ENCODE measurements at regions not wholly inside any gene's neighbourhood (a gene's known extent, or its start where the extent isn't known, plus 50 kb on each side); places are given as distances from the start of the nearest gene placed in this dataset.

DNA sequence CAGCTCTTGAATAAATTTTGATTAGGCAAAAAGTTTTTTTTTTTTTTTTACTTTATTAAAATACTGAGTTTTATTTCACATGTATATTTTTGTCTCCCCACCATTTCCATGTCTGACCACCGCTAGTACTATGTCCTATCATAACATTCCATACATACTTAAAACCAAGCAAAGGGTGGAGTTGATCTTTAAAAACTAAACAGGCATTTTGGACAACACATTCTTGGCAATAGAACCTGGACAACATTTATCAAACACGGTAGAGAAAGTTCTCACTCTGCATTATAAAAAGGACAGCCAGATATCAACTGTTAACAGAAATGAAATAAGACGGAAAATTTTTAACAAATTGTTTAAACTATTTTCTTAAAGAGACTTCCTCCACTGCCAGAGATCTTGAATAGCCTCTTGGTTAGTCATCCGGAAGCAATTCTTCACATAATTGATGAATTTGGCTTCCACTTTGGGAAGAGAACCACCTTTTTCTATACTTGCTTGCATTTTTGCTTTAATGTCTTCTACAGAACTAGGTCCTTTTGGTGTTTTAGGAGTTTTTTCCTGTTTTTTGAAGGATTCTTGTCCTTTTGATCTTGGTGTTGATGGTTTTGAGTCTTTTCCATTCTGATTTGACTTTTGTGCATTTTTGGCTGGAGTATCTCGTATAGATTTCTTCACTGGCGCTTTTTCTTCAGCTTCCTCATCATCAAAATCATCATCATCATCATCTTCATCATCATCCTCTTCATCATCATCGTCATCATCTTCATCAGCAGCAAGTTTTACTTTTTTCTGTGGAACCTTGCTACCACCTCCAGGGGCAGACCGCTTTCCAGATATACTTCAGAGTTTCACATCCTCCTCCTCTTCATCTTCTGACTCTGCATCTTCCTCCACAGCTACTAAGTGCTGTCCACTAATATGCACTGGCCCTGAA is 58.7 kb downstream of the POU5F2 start:
- peak; percentile 71 for DNase-seq (ENCODE audit: low read depth)

DNA sequence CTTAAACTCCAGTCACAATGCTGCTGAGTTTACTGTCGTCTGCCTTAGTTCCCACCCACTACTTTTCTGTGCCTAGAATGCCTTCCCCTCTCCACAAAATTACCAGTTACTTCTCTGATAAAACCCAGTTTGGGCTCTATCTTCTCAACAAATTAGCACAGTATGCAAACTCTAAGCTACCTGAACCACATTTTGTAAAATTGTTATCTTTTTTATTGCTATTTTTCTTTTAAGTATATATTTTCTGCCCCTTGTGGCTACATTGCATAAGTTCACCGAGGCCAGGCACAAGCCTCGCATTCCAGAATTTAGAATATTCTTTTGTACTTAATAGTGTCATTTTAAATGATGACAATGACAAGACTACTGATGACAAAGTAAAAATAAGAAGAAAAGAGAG is 60.0 kb downstream of the POU5F2 start:
- DNase-seq (ENCODE audit: low read depth): no peak

DNA sequence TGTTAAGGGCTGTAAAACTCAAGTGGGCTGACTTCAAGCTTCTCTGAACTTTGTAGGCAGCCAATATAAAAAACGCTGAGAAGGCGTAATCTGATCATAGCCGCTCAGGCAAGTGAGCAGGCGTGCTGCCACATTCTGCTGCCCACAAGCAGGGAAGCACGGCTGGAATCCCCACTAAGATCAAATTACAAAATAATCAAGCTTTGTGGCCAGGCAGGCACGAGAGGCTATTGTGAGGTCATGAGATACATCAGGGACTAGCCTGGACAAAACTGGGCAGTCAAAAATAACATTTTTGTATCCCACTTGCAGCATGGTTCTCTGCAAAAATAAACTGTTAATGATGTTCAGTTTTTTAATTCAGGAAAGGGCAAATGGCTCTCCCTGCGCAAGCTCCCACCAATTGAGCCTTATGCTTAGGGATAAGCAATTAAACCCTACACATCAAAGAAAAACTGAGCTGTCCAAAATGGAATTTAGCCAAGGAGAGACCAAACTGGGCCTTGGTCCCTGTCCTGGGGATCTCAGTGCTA is 64.0 kb downstream of the POU5F2 start:
- DNase-seq (ENCODE audit: low read depth): peak; percentile 97

DNA sequence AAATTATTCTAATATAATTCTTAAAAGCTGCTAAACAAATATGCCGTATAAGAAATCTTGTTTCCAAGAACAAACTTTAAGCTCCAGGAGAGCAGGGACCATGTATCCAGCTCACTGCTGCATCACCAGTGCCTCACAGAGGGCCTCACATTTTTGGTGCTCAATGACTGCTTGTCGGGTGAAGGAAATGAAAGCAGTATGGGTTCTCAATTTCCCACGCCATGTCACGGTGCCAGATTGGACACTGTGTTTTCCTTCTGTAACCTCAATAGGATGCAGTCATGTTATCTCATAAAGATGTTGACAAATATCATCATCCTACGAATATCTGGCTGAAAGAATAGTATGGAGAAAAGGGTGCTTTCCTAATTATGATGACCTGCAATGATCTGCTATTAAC is 64.7 kb downstream of the POU5F2 start:
- DNase-seq (ENCODE audit: low read depth): peak; percentile 13

DNA sequence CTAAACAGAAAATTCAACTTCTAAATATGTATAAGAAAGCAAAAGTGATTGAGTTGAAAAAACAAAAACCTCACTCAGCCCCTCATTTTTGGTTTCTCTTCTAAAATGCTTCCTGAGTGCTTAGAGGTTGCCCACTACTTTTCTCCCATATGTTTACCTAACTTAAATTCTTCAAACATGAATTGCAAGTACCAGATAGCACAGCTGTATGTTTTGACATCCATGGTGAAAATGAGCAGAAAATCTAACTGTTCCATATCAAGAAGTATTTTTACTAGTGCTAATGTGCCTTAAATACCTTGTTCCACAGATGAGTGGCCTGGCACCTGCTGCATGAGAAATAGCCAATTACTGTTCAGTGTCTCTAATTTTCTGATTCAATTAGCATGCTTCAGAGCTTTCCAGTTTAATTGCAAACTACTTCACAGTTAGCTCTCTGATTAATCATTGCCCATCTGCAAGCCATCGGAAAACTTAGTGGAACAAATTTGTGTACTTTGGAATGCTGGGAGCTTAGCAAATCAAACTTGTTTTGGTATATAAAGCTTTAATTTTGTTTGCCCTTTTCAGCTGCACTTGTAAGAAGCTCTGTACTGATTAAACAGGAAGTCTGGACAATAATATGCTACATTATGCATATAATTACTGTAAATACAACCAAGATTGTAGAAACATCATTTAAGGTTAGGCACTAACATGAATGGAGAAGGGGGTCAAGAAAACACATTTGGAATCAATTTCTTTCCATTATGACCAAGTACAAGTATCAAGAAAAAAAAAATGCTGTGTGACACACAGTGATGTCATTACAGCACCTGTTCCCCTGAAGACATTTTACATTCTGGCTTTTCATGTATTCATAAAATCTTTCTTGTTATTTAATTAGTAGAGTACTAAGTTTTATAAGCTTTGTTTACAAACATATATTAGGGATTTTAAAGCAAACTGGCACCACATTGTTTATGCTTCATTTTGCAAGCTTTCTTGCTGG is 65.6 kb downstream of the POU5F2 start:
- DNase-seq (ENCODE audit: low read depth): no peak

DNA sequence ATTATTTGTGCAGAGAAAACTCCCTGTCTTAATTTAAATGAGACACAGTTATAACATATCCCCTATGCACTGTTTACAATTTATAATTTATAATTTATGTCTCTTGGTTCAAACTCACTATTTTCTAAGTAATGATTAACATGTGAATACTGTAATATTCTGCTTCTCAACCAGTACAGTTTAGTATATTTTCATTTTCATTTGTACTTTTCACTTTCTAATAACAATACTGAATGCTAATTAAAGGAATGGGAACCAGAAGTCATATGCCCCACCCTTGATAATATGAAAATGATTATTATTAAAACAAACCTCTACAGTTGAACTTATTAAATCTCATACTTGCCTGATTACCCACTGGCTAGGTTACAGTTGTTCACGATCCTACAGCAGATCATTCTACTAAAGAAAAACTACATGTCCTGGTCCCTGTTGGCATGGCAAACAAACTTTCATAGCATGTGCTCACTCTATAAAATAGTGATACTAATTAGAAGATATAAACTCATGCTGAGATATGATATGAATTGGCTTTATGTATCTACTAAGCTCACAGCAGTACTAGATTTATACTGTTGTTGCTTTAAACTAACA is 66.4 kb downstream of the POU5F2 start:
- no peak for DNase-seq (ENCODE audit: low read depth)

DNA sequence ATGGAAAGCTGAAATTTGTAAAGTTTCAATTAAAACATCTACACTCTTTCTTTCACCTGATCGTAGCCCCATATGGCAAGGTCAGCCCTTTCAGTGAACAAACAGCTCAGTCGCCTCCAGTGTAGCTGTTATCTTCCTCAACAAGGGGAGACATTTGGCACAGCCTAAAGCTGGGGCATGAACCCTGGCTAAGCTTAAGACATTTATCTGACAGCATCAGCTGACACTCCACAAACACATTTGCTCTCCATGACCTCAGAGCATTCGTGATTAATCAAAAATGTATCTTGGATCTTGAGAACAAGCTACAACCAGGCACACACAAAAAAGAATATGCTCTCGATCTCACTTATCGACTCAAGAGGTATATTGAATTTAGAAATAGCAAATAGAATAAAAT is 67.3 kb downstream of the POU5F2 start:
- DNase-seq (ENCODE audit: low read depth): no peak

DNA sequence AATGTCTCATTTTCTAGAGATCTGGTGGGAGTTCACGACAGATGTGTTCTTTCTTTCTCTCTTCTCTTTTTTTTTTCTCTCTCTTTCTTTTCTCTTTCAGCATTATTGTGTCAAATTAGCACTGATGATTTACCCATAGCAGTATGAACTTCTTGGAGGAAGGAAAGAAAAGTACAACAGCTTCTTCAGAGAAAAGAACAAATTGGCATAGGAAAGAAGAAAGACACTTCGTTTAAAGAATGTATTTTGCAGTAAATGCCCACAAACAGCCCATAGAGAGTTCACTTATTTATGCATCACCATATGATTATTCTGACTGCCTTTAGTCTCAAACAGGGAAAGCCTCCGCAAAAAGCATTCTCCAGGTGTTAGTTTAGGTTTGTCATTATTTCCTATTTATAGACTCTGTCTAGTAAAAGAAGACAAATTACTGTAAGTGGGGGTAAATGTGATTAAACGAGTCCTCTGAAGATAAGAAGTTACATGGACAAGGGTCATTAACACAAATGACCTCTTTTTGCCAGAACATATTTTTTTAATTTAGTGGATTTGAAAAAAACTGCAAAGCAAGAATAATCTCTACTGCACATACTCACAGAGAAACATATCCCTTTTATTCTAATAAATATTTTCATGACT is 68.0 kb downstream of the POU5F2 start:
- DNase-seq (ENCODE audit: low read depth): no peak

DNA sequence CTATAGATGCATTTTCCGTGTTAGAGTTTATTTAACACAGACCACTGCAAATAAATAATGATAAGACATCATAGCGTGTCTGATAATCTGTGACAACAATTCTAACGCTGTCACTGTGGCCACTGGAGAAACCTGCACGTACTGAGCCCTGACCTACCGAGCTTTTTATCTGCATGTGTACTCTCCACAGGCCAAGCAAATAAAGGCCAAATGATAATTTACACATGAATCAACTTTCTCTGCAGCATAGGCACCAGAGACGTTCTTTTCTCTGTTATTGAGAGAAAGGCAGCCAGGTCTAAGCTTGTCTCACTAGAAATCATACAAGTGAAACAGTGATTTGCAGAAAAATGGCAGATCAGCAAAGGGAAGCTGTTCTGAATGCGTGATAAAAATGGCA is 75.8 kb downstream of the POU5F2 start:
- DNase-seq (ENCODE audit: low read depth): no peak

DNA sequence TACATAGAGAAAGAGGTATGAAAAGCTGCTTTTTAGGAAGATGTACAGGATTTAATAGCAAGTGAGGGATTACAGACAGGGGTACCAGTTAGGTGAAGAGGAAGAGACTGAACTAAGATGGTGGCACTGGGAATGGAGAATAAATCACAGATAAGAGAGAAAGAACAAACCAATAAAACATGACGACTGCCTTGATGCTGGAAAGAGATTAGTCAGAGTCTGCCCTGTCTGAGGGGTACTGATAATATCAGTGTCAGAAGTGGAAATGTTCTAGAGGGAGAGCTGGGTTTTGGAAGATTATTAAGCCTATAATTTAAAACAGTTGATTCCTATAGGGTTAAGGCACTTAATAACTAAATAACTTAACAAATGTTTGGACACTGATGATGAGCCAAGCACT is 77.7 kb downstream of the NR2F1 start:
- no peak for DNase-seq (ENCODE audit: low read depth)

DNA sequence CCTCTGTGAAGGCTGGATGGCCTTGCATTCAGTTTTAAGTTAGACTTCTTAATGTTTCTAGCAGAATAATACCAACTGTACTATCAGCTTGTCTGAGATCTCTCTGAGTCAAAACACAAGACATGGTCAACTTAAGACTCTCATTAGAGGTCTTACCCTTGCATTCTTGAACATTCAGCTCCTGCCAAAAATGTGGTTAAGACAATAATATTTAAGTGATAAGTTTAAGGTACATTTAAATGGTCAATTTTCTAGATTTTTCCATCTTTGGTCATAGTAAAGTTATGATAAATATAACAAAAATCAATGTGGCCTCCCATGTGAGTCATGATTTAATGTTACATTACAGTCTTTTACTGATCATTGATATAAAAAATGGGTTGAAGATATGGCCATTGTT is 75.0 kb downstream of the NR2F1 start:
- peak; percentile 31 for DNase-seq (ENCODE audit: low read depth)

DNA sequence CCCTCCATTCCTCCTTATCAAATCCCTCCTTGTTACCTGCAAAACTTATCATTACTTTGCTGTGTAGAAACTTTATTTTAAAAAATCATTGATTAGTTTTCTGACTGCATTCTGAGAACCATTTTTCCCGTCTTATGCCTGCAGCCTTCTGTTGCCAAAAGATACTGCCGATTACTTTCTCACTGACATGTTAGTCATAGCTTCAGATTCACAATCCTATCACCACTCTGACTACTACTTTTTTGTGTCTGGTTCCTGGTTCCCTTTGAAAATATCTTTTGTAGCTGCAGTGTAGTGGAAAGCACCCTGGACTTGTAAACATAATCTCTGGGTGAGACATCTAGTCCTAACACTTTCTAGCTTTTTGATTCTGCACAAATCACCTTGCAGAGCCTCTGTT is 71.7 kb downstream of the NR2F1 start:
- no peak for DNase-seq (ENCODE audit: low read depth)

DNA sequence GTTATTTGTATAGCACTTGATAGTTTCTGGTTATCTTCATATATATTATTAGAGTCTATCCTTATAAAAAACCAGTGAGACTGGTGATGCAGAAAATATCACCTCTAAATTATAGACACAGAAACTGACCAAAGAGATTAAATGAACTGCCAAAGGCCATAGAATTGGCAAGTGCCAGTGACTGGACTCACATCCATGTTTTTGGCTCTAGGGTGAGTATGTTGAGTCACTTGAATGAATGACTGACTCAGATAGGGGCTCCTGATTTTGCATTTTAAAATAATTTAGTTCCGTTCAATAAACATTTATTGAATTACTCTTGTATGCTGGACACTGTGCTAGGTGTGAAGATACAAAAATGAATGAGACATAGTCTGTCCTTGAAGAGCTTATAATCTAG is 70.7 kb downstream of the NR2F1 start:
- DNase-seq (ENCODE audit: low read depth): no peak

DNA sequence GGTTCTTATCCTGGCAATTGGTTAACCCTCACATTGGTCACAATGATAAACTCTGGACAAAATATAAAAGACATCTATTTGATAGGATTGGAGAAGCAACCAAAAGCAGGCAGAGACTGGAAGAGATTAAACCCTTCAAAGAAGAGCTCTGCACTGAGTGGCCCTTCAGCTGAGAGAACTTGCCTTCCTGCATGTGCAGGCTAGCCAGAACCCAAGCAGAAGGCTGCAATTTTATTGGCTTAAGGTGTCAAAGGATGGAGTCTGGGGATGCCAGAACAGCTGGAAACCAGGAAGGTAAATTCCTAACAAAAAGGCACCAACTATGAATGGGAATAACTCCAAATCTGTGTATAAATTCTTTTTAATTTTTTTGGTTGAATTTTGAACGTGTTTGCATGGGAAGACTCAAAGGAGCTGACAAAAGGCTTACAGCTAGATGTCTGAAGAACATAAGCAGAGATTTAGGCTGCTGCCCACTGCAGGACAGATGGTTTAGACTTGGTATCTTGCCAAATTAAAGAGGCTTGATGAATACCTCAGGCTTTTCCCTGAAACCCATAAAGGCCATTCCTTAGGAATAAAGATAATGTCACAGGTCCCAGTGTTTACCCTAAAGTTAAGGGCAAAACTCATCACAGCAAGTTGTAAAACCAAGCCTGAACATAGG is 66.3 kb downstream of the NR2F1 start:
- DNase-seq (ENCODE audit: low read depth): peak; percentile 11

DNA sequence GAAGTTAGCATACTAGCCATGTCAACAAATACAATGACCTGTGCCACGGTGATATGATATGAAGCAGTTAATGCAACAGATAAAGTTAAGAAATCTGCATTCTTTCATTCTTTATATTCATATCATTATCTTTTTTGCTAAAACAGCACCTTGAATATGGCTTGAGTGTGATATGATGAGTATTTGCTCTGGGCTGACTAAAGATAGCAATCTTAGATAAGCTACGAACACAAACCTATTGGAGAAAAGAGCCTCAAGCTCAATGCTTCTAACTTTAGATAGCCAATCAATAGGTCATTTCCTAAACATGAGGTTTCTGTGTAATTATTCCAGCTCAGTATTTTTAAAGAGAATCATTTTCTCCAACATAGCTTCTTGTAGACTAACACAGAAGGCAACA is 61.7 kb downstream of the NR2F1 start:
- no peak for DNase-seq (ENCODE audit: low read depth)
